Urinary bladder (tissue), 3 donors: ENCODE measurements at regions not wholly inside any gene's neighbourhood (a gene's known extent, or its start where the extent isn't known, plus 50 kb on each side); places are given as distances from the start of the nearest gene placed in this dataset.

ENCODE experiments used
- DNase-seq: peaks from one replicate; pipeline ENCODE4 v3.0.0-alpha.2; 2015; ENCODE audit errors: extremely low spot score
- H3K27ac ChIP-seq: one replicate; pipeline ENCODE4 v1.5.1; 2013; ENCODE audit warnings: low read depth, mild to moderate bottlenecking, moderate library complexity
- H3K36me3 ChIP-seq: one replicate; pipeline ENCODE4 v1.6.1; 2013; ENCODE audit warnings: mild to moderate bottlenecking, moderate library complexity; ENCODE audit not compliant: insufficient read depth
- H3K4me1 ChIP-seq: one replicate; pipeline ENCODE4 v1.6.1; 2013; ENCODE audit warnings: mild to moderate bottlenecking, moderate library complexity; ENCODE audit not compliant: insufficient read depth
- H3K4me3 ChIP-seq: one replicate; pipeline ENCODE4 v1.5.1; 2013; ENCODE audit warnings: low read depth, low read length
- WGBS: extraction: QIAGEN DNeasy Blood & Tissue Kit; methylation state at CpG from one replicate; pipeline ENCODE4 v1.1.7; 2013; 5-methylcytosine and 5-hydroxymethylcytosine counted together
- donor health status: healthy with polysubstance abuse.
- donor health status: healthy.

DNA sequence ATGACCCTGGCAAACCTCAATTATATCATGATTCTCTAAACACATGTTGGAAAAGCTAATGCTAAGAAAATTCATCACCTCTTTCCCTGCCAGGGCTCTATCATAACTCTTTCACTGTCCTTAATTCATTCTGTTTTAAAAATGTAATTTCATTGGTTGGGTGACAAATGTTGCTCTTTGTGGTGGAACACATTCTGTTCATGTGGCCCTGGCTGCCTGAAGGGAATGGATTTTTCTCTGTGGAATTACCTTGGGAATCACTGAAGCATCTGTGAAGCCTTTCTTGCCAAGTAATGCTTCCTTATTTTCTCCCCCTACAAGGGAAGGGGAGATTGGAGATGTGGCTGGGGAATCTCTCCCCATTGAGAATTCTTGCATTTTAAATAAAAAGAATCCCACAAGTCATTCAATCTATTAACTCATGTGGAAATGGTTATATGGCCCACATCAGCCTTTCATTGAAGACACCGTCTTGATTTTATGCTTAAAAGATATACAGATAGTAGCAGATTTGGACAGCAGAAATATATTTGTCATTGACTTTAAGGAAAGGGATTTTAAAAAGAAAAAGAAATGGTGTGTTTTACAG is 201.8 kb upstream of the NMUR2 start:
- Histone ChIP-seq H3K36me3 (no peaks in the 10 kb centered on the region), H3K27ac (no peak overlapping the region), H3K4me3 (no peak overlapping the region), H3K4me1 (no peaks in the 10 kb centered on the region)
- no peak for DNase-seq
- WGBS, result 69% methylated on average over 1 of the region's 1 CpG

DNA sequence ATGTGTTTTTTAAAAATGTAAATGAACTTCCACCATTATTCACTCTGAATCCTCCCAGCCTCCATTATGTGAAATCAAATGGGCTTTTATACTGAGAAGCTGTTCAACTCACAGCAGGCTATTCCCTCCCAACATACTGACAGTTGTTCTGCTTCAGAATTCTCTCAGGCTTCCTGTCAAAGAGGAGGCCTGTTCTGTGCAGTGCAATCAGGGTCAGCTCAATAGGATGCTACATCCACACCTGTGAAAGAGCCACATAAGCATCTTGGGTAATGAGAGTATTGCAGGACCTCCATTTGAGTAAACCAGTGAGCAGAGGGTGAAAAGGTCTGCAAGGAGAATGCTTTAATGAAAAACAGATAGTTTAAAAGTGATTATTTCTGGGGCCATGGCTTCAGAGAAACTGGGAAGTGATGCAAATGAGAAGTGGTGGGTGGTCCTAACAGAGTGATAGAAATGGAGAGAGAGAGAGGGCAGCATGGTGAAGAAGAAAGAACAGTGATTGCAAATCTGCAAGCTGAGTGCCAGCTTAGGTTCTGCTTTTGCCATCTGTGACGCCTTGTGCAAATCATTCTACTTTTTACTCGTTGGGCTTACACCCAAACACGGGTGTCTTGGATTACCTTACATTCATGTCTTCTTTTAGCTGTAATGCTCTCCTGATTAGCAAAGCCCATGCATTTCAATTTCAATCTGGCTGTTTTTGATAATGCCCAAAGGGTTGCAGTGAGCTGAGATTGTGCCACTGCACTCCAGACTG is 202.5 kb upstream of the NMUR2 start:
- Histone ChIP-seq H3K27ac (no peak overlapping the region), H3K4me1 (no peaks in the 10 kb centered on the region), H3K4me3 (no peak overlapping the region), H3K36me3 (no peaks in the 10 kb centered on the region)
- DNase-seq, result no peak
- 67% methylated on average over 3 of the region's 3 CpGs for WGBS

DNA sequence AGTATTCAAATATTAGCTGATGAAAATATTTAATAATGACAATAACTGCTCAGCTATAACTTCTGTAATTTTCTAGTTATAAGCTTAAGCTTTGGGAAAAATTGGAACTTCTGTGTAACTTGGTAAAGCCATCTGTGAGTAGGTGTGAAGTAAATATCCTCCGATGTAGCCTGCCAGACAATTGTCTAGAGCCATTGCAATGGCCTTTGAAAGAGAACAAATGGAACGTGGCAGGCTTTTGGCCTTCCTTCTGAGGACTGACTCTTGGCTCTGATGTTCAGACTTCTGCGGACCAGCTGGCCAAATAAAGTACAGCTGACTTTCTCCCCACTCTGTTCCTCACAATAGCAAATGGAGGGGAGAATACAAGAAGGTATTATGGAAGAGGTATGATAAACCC is 203.4 kb upstream of the NMUR2 start:
- Histone ChIP-seq H3K36me3 (no peaks in the 10 kb centered on the region), H3K4me3 (no peak overlapping the region), H3K27ac (no peak overlapping the region), H3K4me1 (no peaks in the 10 kb centered on the region)
- no peak for DNase-seq
- WGBS, result 36% methylated on average over 3 of the region's 3 CpGs

GRCh38 chr5:152619756-152620155 is 214.7 kb upstream of the NMUR2 start:
- Histone ChIP-seq H3K27ac (no peak overlapping the region), H3K4me3 (no peak overlapping the region), H3K36me3 (no peaks in the 10 kb centered on the region), H3K4me1 (no peaks in the 10 kb centered on the region)
- 67% methylated on average over 2 of the region's 2 CpGs for WGBS
- DNase-seq, result no peak

DNA sequence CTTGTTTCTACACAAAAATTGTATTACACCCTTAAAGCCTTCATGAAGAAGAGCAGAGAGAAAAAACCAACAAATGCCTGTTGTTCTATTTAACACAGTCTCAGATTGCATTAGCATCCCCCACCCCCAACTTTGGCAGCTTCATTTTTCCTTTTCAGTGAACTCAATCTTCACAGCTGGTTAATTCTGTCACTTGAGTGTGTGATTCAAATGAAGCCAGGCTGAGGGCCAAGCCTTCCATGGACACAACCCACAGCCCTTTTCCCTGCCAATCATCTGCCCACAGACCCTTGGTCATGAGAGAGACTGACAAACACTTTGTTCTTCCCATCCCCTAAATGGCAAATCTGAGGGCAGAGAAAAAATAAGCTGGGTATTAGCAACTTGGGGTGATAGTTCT is 217.5 kb upstream of the NMUR2 start:
- Histone ChIP-seq H3K4me1 (no peaks in the 10 kb centered on the region), H3K27ac (no peak overlapping the region), H3K36me3 (no peaks in the 10 kb centered on the region), H3K4me3 (no peak overlapping the region)
- no peak for DNase-seq

- no peak overlapping the region for H3K4me3 ChIP-seq
- no peaks in the 10 kb centered on the region for H3K4me1 ChIP-seq
- H3K27ac ChIP-seq, result no peak overlapping the region
- no peaks in the 10 kb centered on the region for H3K36me3 ChIP-seq
- no peak for DNase-seq
- 65% methylated on average over 1 of the region's 1 CpG for WGBS
Measured at GRCh38 chr5:152623951-152624350, 218.9 kb upstream of the NMUR2 start.

DNA sequence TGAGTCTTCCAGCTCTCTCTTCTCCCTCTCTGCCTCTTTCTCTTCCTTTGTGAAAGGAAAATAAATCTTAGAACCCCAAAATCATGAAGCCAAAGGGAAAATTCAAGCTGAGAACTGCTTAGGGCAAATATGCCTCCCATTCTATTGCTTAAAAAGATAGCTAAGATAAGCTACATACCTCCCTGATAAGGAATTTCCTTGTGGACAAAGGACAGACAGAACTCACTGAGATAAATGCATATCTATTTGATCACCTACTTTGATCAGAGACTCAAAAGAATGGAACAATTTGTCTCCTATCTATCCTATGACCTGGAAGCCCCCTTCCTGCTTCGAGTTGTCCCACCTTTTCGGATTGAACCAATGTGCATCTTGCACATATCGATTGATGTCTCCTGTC is 220.6 kb upstream of the NMUR2 start:
- H3K4me1 ChIP-seq, result no peaks in the 10 kb centered on the region

DNA sequence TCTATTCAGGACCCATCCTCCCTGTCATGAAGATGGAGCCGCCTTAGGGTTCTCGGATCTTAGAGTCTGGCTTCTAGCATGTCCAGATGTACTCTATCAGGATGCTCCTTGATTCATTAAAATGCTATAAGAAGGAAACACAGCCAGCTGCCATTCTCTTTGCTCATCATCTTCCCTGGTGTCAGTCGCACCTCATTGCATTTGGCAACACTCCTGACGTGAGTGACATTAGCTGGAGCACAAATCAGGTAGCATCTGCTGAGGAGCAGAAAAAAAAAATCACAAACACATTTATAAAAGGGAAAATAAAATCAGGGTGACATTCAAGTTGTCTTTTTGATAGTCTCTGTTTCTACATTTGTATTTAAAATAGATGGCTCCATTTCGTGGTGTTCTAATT is 226.1 kb upstream of the NMUR2 start:
- Histone ChIP-seq H3K27ac (no peak overlapping the region), H3K4me1 (no peaks in the 10 kb centered on the region), H3K4me3 (no peak overlapping the region), H3K36me3 (no peaks in the 10 kb centered on the region)
- DNase-seq, result no peak
- 83% methylated on average over 5 of the region's 5 CpGs for WGBS

More for the DNA sequence above, 220.6 kb upstream of the NMUR2 start:
- no peaks in the 10 kb centered on the region for H3K36me3 ChIP-seq
- DNase-seq, result no peak
- H3K27ac ChIP-seq, result no peak overlapping the region
- H3K4me3 ChIP-seq, result no peak overlapping the region
- 87% methylated on average over 3 of the region's 3 CpGs for WGBS

DNA sequence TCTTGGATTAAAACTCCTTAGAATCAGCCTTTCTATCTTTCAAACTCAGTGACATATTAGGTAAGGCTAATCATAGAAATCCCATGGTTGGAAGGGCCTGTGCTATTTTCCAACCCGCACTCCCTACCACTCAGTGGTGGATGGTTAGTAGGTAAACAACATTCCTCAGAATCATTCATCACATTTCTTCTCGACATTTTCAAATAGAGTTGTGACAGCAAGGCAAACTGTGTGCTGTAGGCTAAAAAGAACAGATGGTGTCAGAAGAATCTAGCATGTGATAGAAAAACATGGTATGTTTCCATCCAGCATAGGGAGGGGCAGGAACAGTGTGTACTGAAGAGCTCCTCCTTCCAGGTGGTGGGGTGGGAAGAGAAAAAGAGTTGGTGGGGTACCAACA is 227.3 kb upstream of the NMUR2 start:
- no peak for DNase-seq
- Histone ChIP-seq H3K27ac (no peak overlapping the region), H3K4me1 (no peaks in the 10 kb centered on the region), H3K4me3 (no peak overlapping the region), H3K36me3 (no peaks in the 10 kb centered on the region)
- 58% methylated on average over 2 of the region's 2 CpGs for WGBS

GRCh38 chr5:152634586-152634985 is 229.5 kb upstream of the NMUR2 start:
- DNase-seq, result no peak
- Histone ChIP-seq H3K36me3 (no peaks in the 10 kb centered on the region), H3K27ac (no peak overlapping the region), H3K4me3 (no peak overlapping the region), H3K4me1 (no peaks in the 10 kb centered on the region)

GRCh38 chr5:152638996-152639552 is 234.0 kb upstream of the NMUR2 start:
- Histone ChIP-seq H3K27ac (no peak overlapping the region), H3K36me3 (no peaks in the 10 kb centered on the region), H3K4me1 (no peaks in the 10 kb centered on the region), H3K4me3 (no peak overlapping the region)
- DNase-seq, result no peak
- WGBS, result 42% methylated on average over 2 of the region's 2 CpGs

DNA sequence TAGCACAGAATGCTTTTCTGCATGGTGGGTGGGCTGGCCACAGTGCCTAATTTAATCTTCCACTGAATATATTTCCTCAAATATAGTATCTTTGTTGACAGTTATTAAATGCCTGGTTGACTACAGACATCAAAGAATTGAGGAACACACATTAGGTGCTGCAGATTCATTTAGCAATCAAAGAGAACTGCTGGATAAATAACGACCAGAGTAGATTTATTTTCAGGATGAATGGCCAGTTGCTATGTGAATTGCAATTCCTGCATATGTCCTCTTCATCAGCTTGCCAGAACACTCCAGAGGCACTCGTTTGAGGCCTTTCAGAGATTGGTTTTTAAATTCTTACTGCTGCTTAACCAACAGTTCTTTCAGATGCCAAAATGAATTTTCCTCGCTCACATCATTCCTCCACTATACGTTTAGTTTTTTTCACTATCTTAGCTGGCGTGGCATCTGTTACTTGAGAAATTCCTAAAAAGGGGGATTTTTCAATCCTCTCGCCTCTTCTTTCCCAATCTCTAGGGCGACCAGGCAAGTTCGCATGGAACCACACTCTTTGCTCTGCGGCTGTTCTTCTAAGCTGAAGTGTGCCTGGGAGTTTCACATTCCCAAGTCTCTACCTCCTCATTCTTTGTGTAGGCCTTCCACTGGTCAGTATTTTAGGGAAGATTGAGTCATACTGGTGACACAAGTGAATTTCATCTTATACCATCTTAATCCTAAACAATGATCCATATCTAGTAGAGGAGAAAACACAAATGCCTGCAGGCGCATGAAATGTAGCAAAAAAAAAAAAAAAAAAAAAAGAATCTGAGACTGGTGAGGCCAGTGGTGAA is 237.1 kb upstream of the NMUR2 start:
- H3K36me3 ChIP-seq, result no peaks in the 10 kb centered on the region

GRCh38 chr5:152642880-152643279 is 237.8 kb upstream of the NMUR2 start:
- 64% methylated on average over 1 of the region's 1 CpG for WGBS
- Histone ChIP-seq H3K4me1 (no peaks in the 10 kb centered on the region), H3K27ac (no peak overlapping the region), H3K36me3 (no peaks in the 10 kb centered on the region), H3K4me3 (no peak overlapping the region)
- no peak for DNase-seq

More for the DNA sequence above, 237.1 kb upstream of the NMUR2 start:
- Histone ChIP-seq H3K27ac (no peak overlapping the region), H3K4me1 (no peaks in the 10 kb centered on the region), H3K4me3 (no peak overlapping the region)
- DNase-seq, result no peak
- 81% methylated on average over 10 of the region's 10 CpGs for WGBS
